ENCODE measurements at regions not wholly inside any gene's neighbourhood (a gene's known extent, or its start where the extent isn't known, plus 50 kb on each side); places are given as distances from the start of the nearest gene placed in this dataset.

GRCh38 chr10:33553748-33554571 is 219.5 kb upstream of the NRP1 start:
- Histone ChIP-seq H3K27me3 (replicated peaks; ENCODE audit: insufficient read depth, low read depth, low read length, poor library complexity) (no peaks in the 10 kb centered on the region), H3K27ac (ENCODE audit: low read depth, low read length, poor library complexity, severe bottlenecking) (no peak overlapping the region), H3K4me3 (ENCODE audit: low read depth, low read length, poor library complexity, severe bottlenecking) (no peak overlapping the region), H3K9me3 (ENCODE audit: low read depth, low read length, poor library complexity, severe bottlenecking) (no peaks in the 10 kb centered on the region), H3K4me1 (ENCODE audit: insufficient read depth, low read length, poor library complexity, severe bottlenecking) (no peaks in the 10 kb centered on the region), H3K36me3 (ENCODE audit: insufficient read depth, low read length, poor library complexity, severe bottlenecking) (no peaks in the 10 kb centered on the region)
- intact Hi-C loops (cut with micrococcal nuclease; ENCODE audit: unreplicated experiment) = no loop called here
- no peak for TF ChIP-seq CTCF (conservative IDR thresholded peaks at IDR 0.05; ENCODE audit: low read depth, low read length)
- TF ChIP-seq EZH2 (IDR thresholded peaks at IDR 0.05; ENCODE audit: borderline replicate concordance, low read depth, low read length, poor library complexity, severe bottlenecking) = no peak
- ChIA-PET CTCF (interaction anchor here (0.6 kb wide), 1 partner anchor 61 kb away, joined by 3 read pairs; no protein-coding TSS in a partner anchor), POLR2A (ENCODE audit: low non-redundant PET) (interaction anchor here (0.6 kb wide), 1 partner anchor 351 kb away, joined by 3 read pairs; no protein-coding TSS in a partner anchor)
- DNase-seq (ENCODE audit: low spot score) = no peak
- BruUV-seq (replicated peaks) = no TSS peak

- Histone ChIP-seq H3K4me3 (ENCODE audit: low read depth, low read length, poor library complexity, severe bottlenecking) (no peak overlapping the region), H3K27ac (ENCODE audit: low read depth, low read length, poor library complexity, severe bottlenecking) (no peak overlapping the region), H3K4me1 (ENCODE audit: insufficient read depth, low read length, poor library complexity, severe bottlenecking) (no peaks in the 10 kb centered on the region), H3K9me3 (ENCODE audit: low read depth, low read length, poor library complexity, severe bottlenecking) (no peaks in the 10 kb centered on the region), H3K36me3 (ENCODE audit: insufficient read depth, low read length, poor library complexity, severe bottlenecking) (no peaks in the 10 kb centered on the region), H3K27me3 (replicated peaks; ENCODE audit: insufficient read depth, low read depth, low read length, poor library complexity) (no peaks in the 10 kb centered on the region)
- ChIA-PET CTCF (no interaction called here), POLR2A (ENCODE audit: low non-redundant PET) (no interaction called here)
- no peak for DNase-seq (ENCODE audit: low spot score)
- intact Hi-C loops (cut with micrococcal nuclease; ENCODE audit: unreplicated experiment) = no loop called here
- no TSS peak for BruUV-seq (replicated peaks)
- no peak for TF ChIP-seq EZH2 (IDR thresholded peaks at IDR 0.05; ENCODE audit: borderline replicate concordance, low read depth, low read length, poor library complexity, severe bottlenecking)
- no peak for TF ChIP-seq CTCF (conservative IDR thresholded peaks at IDR 0.05; ENCODE audit: low read depth, low read length)
Observed at GRCh38 chr10:33552290-33552689, 217.8 kb upstream of the NRP1 start.

- H3K4me1 ChIP-seq (ENCODE audit: insufficient read depth, low read length, poor library complexity, severe bottlenecking) = no peaks in the 10 kb centered on the region
- H3K4me3 ChIP-seq (ENCODE audit: low read depth, low read length, poor library complexity, severe bottlenecking) = no peak overlapping the region
- H3K27me3 ChIP-seq (replicated peaks; ENCODE audit: insufficient read depth, low read depth, low read length, poor library complexity) = no peaks in the 10 kb centered on the region
- no peaks in the 10 kb centered on the region for H3K36me3 ChIP-seq (ENCODE audit: insufficient read depth, low read length, poor library complexity, severe bottlenecking)
- no peak for DNase-seq (ENCODE audit: low spot score)
- TF ChIP-seq CTCF (conservative IDR thresholded peaks at IDR 0.05; ENCODE audit: low read depth, low read length) = no peak
- TF ChIP-seq EZH2 (IDR thresholded peaks at IDR 0.05; ENCODE audit: borderline replicate concordance, low read depth, low read length, poor library complexity, severe bottlenecking) = no peak
- H3K9me3 ChIP-seq (ENCODE audit: low read depth, low read length, poor library complexity, severe bottlenecking) = no peaks in the 10 kb centered on the region
- intact Hi-C loops (cut with micrococcal nuclease; ENCODE audit: unreplicated experiment) = no loop called here
- ChIA-PET CTCF (no interaction called here), POLR2A (ENCODE audit: low non-redundant PET) (no interaction called here)
- no peak overlapping the region for H3K27ac ChIP-seq (ENCODE audit: low read depth, low read length, poor library complexity, severe bottlenecking)
- no TSS peak for BruUV-seq (replicated peaks)
Observed at GRCh38 chr10:33550811-33551210, 216.3 kb upstream of the NRP1 start.
